NCI-H2196 treated with DMSO at 0.1 percent for 48 hours (cell line): ENCODE measurements at regions not wholly inside any gene's neighbourhood (a gene's known extent, or its start where the extent isn't known, plus 50 kb on each side); places are given as distances from the start of the nearest gene placed in this dataset.
"Not testable (repeated sequence)": the region's sequence is repeated elsewhere in the genome, so short reads cannot be mapped to it uniquely, and the experiment has no call there.

Experiments used
- DNase-seq: peaks from one replicate; lab custom pipeline; 2025; ENCODE audit not compliant: unreplicated experiment; lab: John Stamatoyannopoulos, UW

DNA sequence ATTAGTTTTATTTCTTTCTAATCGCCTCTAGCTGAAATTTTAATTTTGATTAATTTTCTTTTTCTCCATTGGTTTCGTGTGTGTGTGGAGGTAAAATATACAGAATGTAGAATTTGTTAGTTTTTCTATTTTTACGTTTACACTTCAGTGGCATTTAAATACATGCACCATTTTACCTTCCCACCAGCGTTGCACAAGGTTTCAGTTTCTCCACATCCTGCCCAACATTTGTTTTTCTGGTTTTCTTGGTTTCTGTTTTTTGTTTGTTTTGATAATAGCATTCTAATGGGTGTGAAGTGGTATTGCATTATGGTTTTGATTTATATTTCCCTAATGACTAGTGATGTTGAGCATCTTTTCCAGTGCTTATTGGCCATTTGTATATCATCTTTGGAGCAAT, 871.4 kb upstream of the DEFB115 start:
- not testable (repeated sequence) for DNase-seq

DNA sequence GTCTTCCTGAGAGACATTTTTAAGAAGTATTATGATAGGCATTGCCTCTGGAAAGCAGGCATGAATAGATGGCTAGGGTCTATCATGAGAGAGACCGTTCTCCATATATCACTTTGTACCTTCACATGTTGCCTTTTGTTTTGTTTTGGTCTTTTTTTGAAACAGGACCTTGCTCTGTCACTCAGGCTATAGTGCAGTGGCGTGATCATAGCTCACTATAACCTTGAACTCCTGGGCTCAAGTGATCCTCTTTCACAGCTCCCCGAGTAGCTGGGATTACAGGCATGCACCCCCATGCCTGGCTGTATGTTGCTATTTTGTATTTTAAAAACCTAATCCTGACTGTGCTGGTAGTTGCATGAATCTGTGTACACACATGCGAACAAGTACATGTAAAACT, 869.6 kb upstream of the DEFB115 start:
- DNase-seq = not testable (repeated sequence)

DNA sequence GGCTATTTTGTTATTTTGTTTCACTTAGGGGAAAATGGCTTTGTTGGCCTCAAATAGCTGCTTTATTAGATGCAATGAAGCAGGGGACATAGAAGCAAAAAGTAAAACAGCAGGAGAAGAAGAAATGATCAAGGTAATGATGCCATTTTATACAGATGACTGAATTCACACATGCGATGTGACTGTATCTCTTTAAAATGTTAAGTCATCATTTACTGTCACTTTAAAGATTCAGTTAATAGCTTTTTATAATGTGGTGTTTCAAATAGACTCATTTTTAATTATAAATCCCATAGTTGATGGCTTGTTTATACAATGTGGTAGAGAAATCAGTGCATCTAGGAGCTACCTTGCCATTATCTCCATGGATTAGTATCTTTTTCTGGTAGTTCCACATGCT, 863.9 kb upstream of the DEFB115 start:
- not testable (repeated sequence) for DNase-seq

DNA sequence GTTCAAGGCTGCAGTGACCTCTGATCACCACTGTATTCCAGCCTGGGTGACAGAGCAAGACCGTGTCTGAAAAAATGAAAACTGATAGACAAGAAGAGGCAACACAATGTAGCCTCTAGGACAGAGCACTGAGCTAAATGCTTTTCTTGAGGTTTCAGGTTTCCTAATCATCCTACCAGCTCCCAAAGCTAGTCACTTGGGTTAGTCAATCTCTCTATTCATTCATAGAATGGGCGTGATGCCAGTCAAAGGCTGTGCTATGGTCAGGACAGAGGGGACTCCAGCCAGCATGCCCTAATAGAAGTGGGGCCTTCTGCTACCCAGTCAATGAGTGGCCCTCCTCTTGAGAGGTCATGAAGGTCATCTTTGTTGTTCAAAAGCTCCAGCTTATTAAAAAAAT, 860.4 kb upstream of the DEFB115 start:
- DNase-seq = not testable (repeated sequence)

DNA sequence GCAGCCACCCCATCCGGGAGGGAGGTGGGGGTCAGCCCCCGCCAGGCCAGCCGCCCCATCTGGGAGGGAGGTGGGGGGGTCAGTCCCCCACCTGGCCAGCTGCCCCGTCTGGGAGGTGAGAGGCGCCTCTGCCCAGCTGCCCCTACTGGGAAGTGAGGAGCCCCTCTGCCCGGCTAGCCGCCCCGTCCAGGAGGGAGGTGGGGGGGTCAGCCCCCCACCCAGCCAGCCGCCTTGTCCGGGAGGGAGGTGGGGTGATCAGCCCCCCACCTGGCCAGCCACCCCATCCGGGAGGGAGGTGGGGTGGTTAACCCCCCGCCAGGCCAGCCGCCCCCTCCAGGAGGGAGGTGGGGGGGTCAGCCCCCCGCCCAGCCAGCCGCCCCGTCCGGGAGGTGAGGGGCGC, 852.4 kb upstream of the DEFB115 start:
- not testable (repeated sequence) for DNase-seq

DNA sequence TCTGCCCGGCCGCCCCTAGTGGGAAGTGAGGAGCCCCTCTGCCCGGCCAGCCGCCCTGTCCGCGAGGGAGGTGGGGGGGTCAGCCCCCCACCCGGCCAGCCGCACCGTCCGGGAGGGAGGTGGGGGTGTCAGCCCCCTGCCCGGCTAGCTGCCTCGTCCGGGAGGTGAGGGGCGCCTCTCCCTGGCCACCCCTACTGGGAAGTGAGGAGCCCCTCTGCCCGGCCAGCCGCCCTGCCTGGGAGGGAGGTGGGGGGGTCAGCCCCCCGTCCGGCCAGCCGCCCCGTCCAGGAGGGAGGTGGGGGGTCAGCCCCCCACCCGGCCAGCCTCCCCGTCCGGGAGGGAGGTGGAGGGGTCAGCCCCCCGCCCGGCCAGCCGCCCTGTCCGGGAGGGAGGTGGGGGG, 851.9 kb upstream of the DEFB115 start:
- DNase-seq = not testable (repeated sequence)

DNA sequence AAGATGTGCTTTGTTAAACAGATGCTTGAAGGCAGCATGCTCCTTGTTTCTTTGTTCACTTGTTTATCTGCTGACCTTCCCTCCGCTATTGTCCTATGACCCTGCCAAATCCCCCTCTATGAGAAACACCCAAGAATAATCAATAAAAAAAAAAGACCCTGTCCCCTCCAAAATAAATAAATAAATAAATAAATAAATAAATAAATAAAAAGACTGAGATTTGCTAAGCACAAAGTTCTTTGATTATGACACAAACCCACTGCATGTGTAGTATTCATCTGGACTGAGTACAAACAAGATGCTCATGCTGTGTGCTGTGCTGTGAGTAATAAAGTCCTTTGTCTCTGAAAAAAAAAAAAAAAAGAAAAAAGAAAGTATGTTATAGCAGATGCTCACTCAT, 851.1 kb upstream of the DEFB115 start:
- not testable (repeated sequence) for DNase-seq

DNA sequence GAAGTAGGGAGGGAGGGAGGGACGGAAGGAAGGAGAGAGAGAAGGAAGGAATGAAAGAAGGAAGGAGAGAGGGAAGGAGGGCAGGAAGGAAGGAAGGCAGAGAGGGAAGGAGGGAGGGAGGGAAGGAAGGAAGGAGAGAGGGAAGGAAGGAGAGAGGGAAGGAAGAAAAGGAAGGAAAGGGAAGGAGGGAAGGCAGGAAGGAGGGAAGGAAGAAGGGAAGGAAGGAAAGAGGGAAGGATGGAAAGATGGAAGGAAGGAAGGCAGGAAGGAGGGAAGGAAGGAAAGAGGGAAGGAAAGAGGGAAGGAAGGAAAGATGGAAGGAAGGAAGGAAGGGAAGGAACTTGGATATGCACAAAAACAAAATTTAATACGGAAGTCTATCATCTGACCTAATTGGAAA, 844.5 kb upstream of the DEFB115 start:
- DNase-seq = no peak

DNA sequence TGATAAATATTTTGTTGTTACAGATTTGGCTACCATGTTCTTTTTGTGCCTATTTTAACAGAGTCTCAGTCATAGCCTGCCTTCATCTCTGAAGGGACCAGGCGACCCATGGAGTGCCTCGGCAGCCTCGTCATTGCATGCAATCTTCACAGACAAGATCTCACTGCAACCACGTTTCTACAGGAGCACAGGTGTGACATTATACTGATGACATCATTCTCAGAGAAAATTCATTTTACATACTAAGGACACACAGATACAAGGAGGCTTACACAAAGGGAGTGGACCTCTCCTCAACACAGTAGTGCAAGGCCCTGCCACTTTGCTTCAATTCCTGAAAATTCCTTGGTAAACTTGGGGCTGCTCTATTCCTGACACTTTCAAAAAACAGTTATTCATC, 840.1 kb upstream of the DEFB115 start:
- DNase-seq = not testable (repeated sequence)

DNA sequence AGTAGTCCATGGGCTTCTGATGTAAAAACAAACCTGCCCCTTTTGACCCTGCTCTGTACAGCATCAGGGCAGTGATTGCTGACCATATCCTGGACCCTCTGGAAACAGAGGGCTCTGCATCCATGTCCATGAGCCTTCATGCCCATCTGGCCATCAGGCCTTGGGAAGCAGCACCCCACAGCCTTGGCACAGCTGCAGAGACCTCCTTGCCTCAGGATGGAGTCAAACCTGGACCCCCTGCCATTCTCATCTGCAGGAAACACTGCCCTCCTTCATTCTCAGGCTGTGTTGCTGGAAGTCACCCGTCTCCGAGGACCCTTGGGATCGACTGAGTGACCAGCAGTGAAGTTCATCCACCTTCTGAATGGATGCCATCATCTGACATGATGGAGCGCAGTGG, 839.1 kb upstream of the DEFB115 start:
- DNase-seq = not testable (repeated sequence)

DNA sequence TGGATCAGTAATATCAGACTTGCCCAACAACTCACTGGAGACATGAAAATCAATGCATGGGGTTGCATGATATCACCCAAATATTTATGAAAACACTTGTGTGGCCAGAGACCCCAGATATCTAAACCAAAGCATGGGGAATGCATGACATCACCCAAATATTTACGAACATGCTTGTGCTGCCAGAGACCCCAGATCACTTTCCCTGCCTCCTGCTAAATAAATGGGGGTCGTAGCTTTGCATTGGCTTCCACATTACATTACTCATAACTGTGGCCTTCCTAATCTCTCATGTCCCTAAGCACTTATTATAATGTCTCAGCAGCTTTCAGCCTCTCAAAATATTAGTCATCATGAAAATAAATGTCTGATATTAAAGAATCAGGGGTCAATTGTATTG, 838.0 kb upstream of the DEFB115 start:
- DNase-seq = no peak

DNA sequence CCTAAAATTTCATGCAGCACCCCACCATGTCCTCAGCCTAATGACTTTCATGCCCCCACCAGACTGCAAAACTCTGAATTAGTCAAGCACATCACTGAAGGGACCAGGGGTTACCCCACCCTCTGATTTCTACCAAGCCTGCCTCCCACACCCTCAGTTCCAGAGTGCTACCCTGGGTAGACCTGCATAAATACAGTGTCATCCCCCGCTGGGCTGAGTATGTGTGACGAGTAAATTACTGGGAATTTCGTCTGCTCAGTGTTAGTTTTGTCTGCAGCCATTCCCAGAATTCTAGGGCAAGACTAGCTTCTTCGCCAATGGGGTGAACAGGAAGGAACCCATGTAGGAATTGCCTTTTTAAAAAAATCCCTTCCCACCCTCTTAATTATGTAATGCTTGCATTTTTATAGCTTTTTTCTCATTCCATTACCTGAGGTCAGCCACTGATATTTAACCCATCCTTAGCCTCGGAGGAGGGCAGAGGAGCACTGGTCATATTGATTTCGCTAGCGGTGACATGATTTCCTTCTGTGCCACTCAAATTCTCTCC, 837.5 kb upstream of the DEFB115 start:
- not testable (repeated sequence) for DNase-seq
